Testis (tissue), 2 donors: ENCODE measurements at regions not wholly inside any gene's neighbourhood (a gene's known extent, or its start where the extent isn't known, plus 50 kb on each side); places are given as distances from the start of the nearest gene placed in this dataset.

Source experiments
- POLR2A ChIP-seq: fragments of 450-650 bp; IDR thresholded peaks from one replicate; pipeline ENCODE4 v1.6.1; 2017; ENCODE audit warnings: antibody characterized with exemption, mild to moderate bottlenecking, moderate library complexity
- TF ChIP-seq, protein P1 (sequence below), 3 experiments: fragments of 450-650 bp in 2 of 3; fragments of 200-600 bp in 1 of 3; sonication (generic) in 1 of 3; IDR thresholded peaks; one replicate each; pipeline ENCODE4 v1.5.1; 2016 to 2019; ENCODE audit warnings: antibody characterized with exemption in 3 of 3, mild to moderate bottlenecking in 2 of 3, moderate library complexity in 1 of 3

DNA sequence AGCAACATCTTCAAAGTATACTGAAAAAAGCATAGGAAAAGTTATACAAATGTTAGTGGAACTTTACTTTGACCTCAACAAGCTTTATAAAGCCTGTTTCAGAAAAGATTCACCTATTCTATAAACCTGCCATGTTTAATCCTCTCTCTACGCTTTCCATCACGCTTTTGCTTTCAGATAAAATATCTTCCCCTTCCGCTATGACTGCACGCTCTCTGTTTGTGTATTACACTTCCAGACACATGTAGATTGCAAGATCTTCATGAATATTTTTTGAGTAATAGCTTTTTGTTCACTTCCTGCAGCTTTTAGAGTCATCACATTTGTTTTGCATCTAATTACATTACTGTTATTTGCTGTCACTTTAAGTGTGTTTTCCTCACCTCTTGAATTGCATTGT is 271.4 kb downstream of the RASSF9 start:
- TF ChIP-seq, protein P1, sequence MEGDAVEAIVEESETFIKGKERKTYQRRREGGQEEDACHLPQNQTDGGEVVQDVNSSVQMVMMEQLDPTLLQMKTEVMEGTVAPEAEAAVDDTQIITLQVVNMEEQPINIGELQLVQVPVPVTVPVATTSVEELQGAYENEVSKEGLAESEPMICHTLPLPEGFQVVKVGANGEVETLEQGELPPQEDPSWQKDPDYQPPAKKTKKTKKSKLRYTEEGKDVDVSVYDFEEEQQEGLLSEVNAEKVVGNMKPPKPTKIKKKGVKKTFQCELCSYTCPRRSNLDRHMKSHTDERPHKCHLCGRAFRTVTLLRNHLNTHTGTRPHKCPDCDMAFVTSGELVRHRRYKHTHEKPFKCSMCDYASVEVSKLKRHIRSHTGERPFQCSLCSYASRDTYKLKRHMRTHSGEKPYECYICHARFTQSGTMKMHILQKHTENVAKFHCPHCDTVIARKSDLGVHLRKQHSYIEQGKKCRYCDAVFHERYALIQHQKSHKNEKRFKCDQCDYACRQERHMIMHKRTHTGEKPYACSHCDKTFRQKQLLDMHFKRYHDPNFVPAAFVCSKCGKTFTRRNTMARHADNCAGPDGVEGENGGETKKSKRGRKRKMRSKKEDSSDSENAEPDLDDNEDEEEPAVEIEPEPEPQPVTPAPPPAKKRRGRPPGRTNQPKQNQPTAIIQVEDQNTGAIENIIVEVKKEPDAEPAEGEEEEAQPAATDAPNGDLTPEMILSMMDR (IDR thresholded peaks at IDR 0.05), result no peak
- TF ChIP-seq POLR2A, result no peak
